NCI-H1930 (cell line): ENCODE measurements at regions not wholly inside any gene's neighbourhood (a gene's known extent, or its start where the extent isn't known, plus 50 kb on each side); places are given as distances from the start of the nearest gene placed in this dataset.
"Not testable (repeated sequence)": the region's sequence is repeated elsewhere in the genome, so short reads cannot be mapped to it uniquely, and the experiment has no call there.

Experiments used
- DNase-seq, 2 experiments: peaks; one replicate each; lab custom pipeline; 2025; lab: John Stamatoyannopoulos, UW

GRCh38 chr4:175033162-175033561, 115.0 kb downstream of the ADAM29 start:
- no peak for DNase-seq

GRCh38 chr4:175034007-175034406, 115.8 kb downstream of the ADAM29 start:
- no peak for DNase-seq

- DNase-seq, result no peak
Measured at GRCh38 chr4:175034986-175035705, 117.0 kb downstream of the ADAM29 start.

- no peak for DNase-seq
Measured at GRCh38 chr4:175035905-175036304, 117.7 kb downstream of the ADAM29 start.

GRCh38 chr4:175048111-175048784, 130.1 kb downstream of the ADAM29 start:
- DNase-seq, result no peak

GRCh38 chr4:175048906-175049305, 130.7 kb downstream of the ADAM29 start:
- no peak for DNase-seq

GRCh38 chr4:175051974-175052373, 133.8 kb downstream of the ADAM29 start:
- DNase-seq, result no peak

- no peak for DNase-seq
Measured at GRCh38 chr4:175054980-175055379, 136.8 kb downstream of the ADAM29 start.

GRCh38 chr4:175062183-175062592, 144.0 kb downstream of the ADAM29 start:
- DNase-seq, result no peak

- no peak for DNase-seq
Measured at GRCh38 chr4:175065228-175065627, 147.1 kb downstream of the ADAM29 start.

GRCh38 chr4:175066923-175067627, 148.9 kb downstream of the ADAM29 start:
- DNase-seq, result no peak

- no peak for DNase-seq
Measured at GRCh38 chr4:175068266-175068665, 150.1 kb downstream of the ADAM29 start.

GRCh38 chr4:175070444-175070843, 152.3 kb downstream of the ADAM29 start:
- DNase-seq, result no peak

GRCh38 chr4:175071123-175071522, 153.0 kb downstream of the ADAM29 start:
- DNase-seq, result no peak

GRCh38 chr4:175087145-175087544, 169.0 kb downstream of the ADAM29 start:
- DNase-seq, result no peak

GRCh38 chr4:175090116-175090515, 172.0 kb downstream of the ADAM29 start:
- DNase-seq, result no peak

- no peak for DNase-seq
Measured at GRCh38 chr4:175091649-175092048, 173.5 kb downstream of the ADAM29 start.

- no peak for DNase-seq
Measured at GRCh38 chr4:175092114-175092513, 174.0 kb downstream of the ADAM29 start.

- DNase-seq, result not testable (repeated sequence)
Measured at GRCh38 chr4:175093055-175093454, 174.9 kb downstream of the ADAM29 start.

- DNase-seq, result no peak
Measured at GRCh38 chr4:175103403-175103802, 185.2 kb downstream of the ADAM29 start.

GRCh38 chr4:175106301-175106700, 188.1 kb downstream of the ADAM29 start:
- no peak for DNase-seq

- DNase-seq, result no peak
Measured at GRCh38 chr4:175109933-175110332, 191.8 kb downstream of the ADAM29 start.
